HG02885 (cell line): ENCODE measurements at regions not wholly inside any gene's neighbourhood (a gene's known extent, or its start where the extent isn't known, plus 50 kb on each side); places are given as distances from the start of the nearest gene placed in this dataset.

Source experiments
- ATAC-seq: cut with Tn5 transposase; IDR thresholded peaks from one replicate; pipeline ENCODE4 v1.9.1; 2021; ENCODE audit warnings: mild to moderate bottlenecking; ENCODE audit not compliant: unreplicated experiment, poor library complexity

GRCh38 chr18:73749304-73749703 lies 398.3 kb downstream of the FBXO15 start:
- no peak for ATAC-seq

- ATAC-seq: no peak
These were observed 398.9 kb downstream of the FBXO15 start for GRCh38 chr18:73748731-73749130.

GRCh38 chr18:73746101-73746500 lies 401.5 kb downstream of the FBXO15 start:
- no peak for ATAC-seq

- no peak for ATAC-seq
These were observed 404.7 kb downstream of the FBXO15 start for GRCh38 chr18:73742957-73743356.

GRCh38 chr18:73741946-73742345 lies 405.7 kb downstream of the FBXO15 start:
- no peak for ATAC-seq

GRCh38 chr18:73739098-73739497 lies 408.5 kb downstream of the FBXO15 start:
- no peak for ATAC-seq

- no peak for ATAC-seq
These were observed 409.6 kb downstream of the FBXO15 start for GRCh38 chr18:73737990-73738389.

GRCh38 chr18:73735836-73736235 lies 411.8 kb downstream of the FBXO15 start:
- ATAC-seq: no peak

GRCh38 chr18:73733806-73734314 lies 413.8 kb downstream of the FBXO15 start:
- no peak for ATAC-seq

GRCh38 chr18:73733376-73733775 lies 414.3 kb downstream of the FBXO15 start:
- ATAC-seq: no peak

- ATAC-seq: no peak
These were observed 419.0 kb downstream of the FBXO15 start for GRCh38 chr18:73728657-73729056.

GRCh38 chr18:73724958-73725357 lies 422.7 kb downstream of the FBXO15 start:
- ATAC-seq: no peak

- ATAC-seq: no peak
These were observed 428.0 kb downstream of the FBXO15 start for GRCh38 chr18:73719611-73720010.

GRCh38 chr18:73717570-73717969 lies 430.1 kb downstream of the FBXO15 start:
- no peak for ATAC-seq

- ATAC-seq: no peak
These were observed 432.4 kb downstream of the FBXO15 start for GRCh38 chr18:73715210-73715670.

GRCh38 chr18:73714466-73714865 lies 433.2 kb downstream of the FBXO15 start:
- no peak for ATAC-seq

- ATAC-seq: no peak
These were observed 436.4 kb downstream of the FBXO15 start for GRCh38 chr18:73711256-73711655.

- ATAC-seq: no peak
These were observed 439.0 kb downstream of the FBXO15 start for GRCh38 chr18:73708591-73708990.

GRCh38 chr18:73707035-73707434 lies 440.6 kb downstream of the FBXO15 start:
- no peak for ATAC-seq

GRCh38 chr18:73697353-73697752 lies 450.3 kb downstream of the FBXO15 start:
- ATAC-seq: no peak

GRCh38 chr18:73696698-73697097 lies 450.9 kb downstream of the FBXO15 start:
- ATAC-seq: no peak

GRCh38 chr18:73696171-73696570 lies 451.5 kb downstream of the FBXO15 start:
- ATAC-seq: no peak

GRCh38 chr18:73693091-73693490 lies 454.5 kb downstream of the FBXO15 start:
- ATAC-seq: no peak
